Endothelial cell of umbilical vein (primary cell): ENCODE measurements at regions not wholly inside any gene's neighbourhood (a gene's known extent, or its start where the extent isn't known, plus 50 kb on each side); places are given as distances from the start of the nearest gene placed in this dataset.

Experiments used
- BruUV-seq: library from RNA; stranded (reverse); fragments of 400-500 nt; replicated peaks from 2 replicates; lab custom pipeline; 2021; lab: Mats Ljungman, UMichigan
- CTCF ChIA-PET: fragments of 300-600, 350-600 bp; sonication (Branson Sonifier 250); formaldehyde crosslinking; loops from one replicate; lab custom pipeline; 2021; ENCODE audit warnings: antibody characterized with exemption, inconsistent platforms; lab: Charles Lee
- POLR2A ChIA-PET: fragments of 300-600, 350-600 bp; sonication (Branson Sonifier 250); formaldehyde crosslinking; loops from one replicate; lab custom pipeline; 2021; ENCODE audit warnings: antibody characterized with exemption, inconsistent platforms; lab: Charles Lee
- DNase-seq: peaks from one replicate; pipeline ENCODE4 v3.0.0-alpha.2; 2011; ENCODE audit warnings: low read depth, low spot score
- FAIRE-seq: peaks from 2 replicates; lab custom pipeline; 2011; peaks lifted over from hg19 to GRCh38; lab: Jason Lieb, UNC
- H2AFZ ChIP-seq: 2 replicates; pipeline ENCODE4 v1.6.0; 2012; ENCODE audit warnings: low read depth, low read length, control low read depth, inconsistent platforms
- H3K27ac ChIP-seq: 2 replicates; pipeline ENCODE4 v1.5.1; 2011; ENCODE audit warnings: low read depth, mild to moderate bottlenecking, control low read depth, low read length, moderate library complexity; ENCODE audit not compliant: insufficient read depth
- H3K27me3 ChIP-seq, 2 experiments: 2 replicates each; pipeline versions ENCODE4 v1.6.0 to v1.6.1; 2011; ENCODE audit warnings: low read length in 2 of 2, mixed read lengths in 1 of 2; ENCODE audit not compliant: control insufficient read depth in 2 of 2, insufficient read depth in 2 of 2
- H3K36me3 ChIP-seq, 2 experiments: 2 replicates in 1 of 2; 3 replicates in 1 of 2; pipeline ENCODE4 v1.5.1; 2011; ENCODE audit warnings: low read length in 2 of 2, mild to moderate bottlenecking in 1 of 2, moderate library complexity in 1 of 2; ENCODE audit not compliant: control insufficient read depth in 2 of 2, insufficient read depth in 2 of 2; ENCODE audit errors: extremely low read depth in 1 of 2
- H3K4me1 ChIP-seq: 3 replicates; pipeline ENCODE4 v1.5.1; 2011; ENCODE audit warnings: mild to moderate bottlenecking, low read length; ENCODE audit not compliant: control insufficient read depth, insufficient read depth; ENCODE audit errors: extremely low read depth
- H3K4me2 ChIP-seq: 2 replicates; pipeline ENCODE4 v1.6.1; 2011; ENCODE audit warnings: low read length, control low read depth, mixed read lengths; ENCODE audit not compliant: insufficient read depth
- H3K4me3 ChIP-seq, 3 experiments: fragments of 200-600 bp in 1 of 3; sonication (generic), shearing (Covaris generic) in 1 of 3; replicated peaks in 1 of 3; 2 replicates each; pipeline ENCODE4 v1.5.1; 2011 to 2016; ENCODE audit warnings: control low read depth in 3 of 3, low read length in 3 of 3, mild to moderate bottlenecking in 2 of 3, inconsistent platforms in 1 of 3, low read depth in 1 of 3, moderate library complexity in 1 of 3; ENCODE audit not compliant: insufficient read depth in 1 of 3
- H3K79me2 ChIP-seq: 2 replicates; pipeline ENCODE4 v1.6.0; 2012; ENCODE audit warnings: low read length, inconsistent platforms; ENCODE audit not compliant: control insufficient read depth, insufficient read depth
- H3K9ac ChIP-seq: replicated peaks from 2 replicates; pipeline ENCODE3; 2011; ENCODE audit warnings: low read length, control low read depth; ENCODE audit not compliant: insufficient read depth; ENCODE audit errors: extremely low read depth
- H3K9me1 ChIP-seq: replicated peaks from 3 replicates; pipeline ENCODE4 v1.6.0; 2011; ENCODE audit warnings: mild to moderate bottlenecking, low read length; ENCODE audit not compliant: control insufficient read depth, insufficient read depth; ENCODE audit errors: extremely low read depth
- H3K9me3 ChIP-seq: replicated peaks from 2 replicates; pipeline ENCODE4 v1.5.1; 2012; ENCODE audit warnings: low read length, inconsistent platforms; ENCODE audit not compliant: control insufficient read depth, insufficient read depth
- H4K20me1 ChIP-seq: replicated peaks from 2 replicates; pipeline ENCODE3; 2011; ENCODE audit warnings: mild to moderate bottlenecking, low read length; ENCODE audit not compliant: control insufficient read depth, insufficient read depth; ENCODE audit errors: extremely low read depth
- CTCF ChIP-seq, 2 donors: IDR thresholded peaks; 1 replicate in 1 of 2; 2 replicates in 1 of 2; pipeline ENCODE4 v1.5.1; 2011; ENCODE audit warnings: low read length in 2 of 2, mild to moderate bottlenecking in 2 of 2, moderate library complexity in 2 of 2, control low read depth in 1 of 2, inconsistent platforms in 1 of 2, low read depth in 1 of 2; ENCODE audit not compliant: insufficient read depth in 1 of 2; ENCODE audit errors: extremely low read depth in 1 of 2
- EZH2 ChIP-seq: IDR thresholded peaks from 2 replicates; pipeline ENCODE4 v1.6.1; 2012; ENCODE audit warnings: borderline replicate concordance, low read depth, mild to moderate bottlenecking, moderate library complexity, low read length, inconsistent platforms; ENCODE audit not compliant: severe bottlenecking
- FOS ChIP-seq: IDR thresholded peaks from 2 replicates; pipeline ENCODE4 v1.6.1; 2011; ENCODE audit warnings: mild to moderate bottlenecking, low read length, moderate library complexity, borderline replicate concordance; ENCODE audit not compliant: insufficient read depth
- GATA2 ChIP-seq: IDR thresholded peaks from 2 replicates; pipeline ENCODE4 v1.7.0; 2011; ENCODE audit warnings: low read depth, mild to moderate bottlenecking, moderate library complexity, mixed read lengths, low read length; ENCODE audit not compliant: insufficient read length, insufficient read depth
- JUN ChIP-seq: IDR thresholded peaks from 2 replicates; pipeline ENCODE4 v1.6.1; 2011; ENCODE audit warnings: borderline replicate concordance, low read depth; ENCODE audit not compliant: insufficient read length, insufficient read depth
- MAX ChIP-seq: IDR thresholded peaks from 2 replicates; pipeline ENCODE4 v1.6.1; 2011; ENCODE audit not compliant: insufficient read depth, insufficient read length
- MYC ChIP-seq: IDR thresholded peaks from one replicate; pipeline ENCODE4 v1.6.1; 2011; ENCODE audit warnings: mild to moderate bottlenecking, low read depth, low read length
- POLR2A ChIP-seq: IDR thresholded peaks from 2 replicates; pipeline ENCODE4 v1.6.1; 2012; ENCODE audit warnings: low read depth, mild to moderate bottlenecking, control low read depth, low read length
- POLR2AphosphoS5 ChIP-seq: IDR thresholded peaks from 2 replicates; pipeline ENCODE4 v1.6.1; 2012; ENCODE audit warnings: low read depth, mild to moderate bottlenecking, control low read depth, low read length, moderate library complexity; ENCODE audit not compliant: insufficient read depth
- dilution Hi-C: fragments of 300-500 bp; cut with MboI; formaldehyde crosslinking; loops from one replicate; pipeline ENCODE4 v1.15.0; 2019; ENCODE audit warnings: low sequenced_read_pairs; ENCODE audit not compliant: extremely low pct_ligation_motif_present
- intact Hi-C: fragments of 100-400 bp; cut with micrococcal nuclease; formaldehyde crosslinking; loops from one replicate; pipeline ENCODE4 v1.10.0; 2022

GRCh38 chr6:91243436-91243835 is 656.6 kb upstream of the MAP3K7 start:
- POLR2A ChIA-PET = no interaction called here
- DNase-seq = no peak
- FAIRE-seq = no peak

More at GRCh38 chr6:91243436-91243835, 656.6 kb upstream of the MAP3K7 start:
- intact Hi-C loops = no loop called here
- no peak overlapping the region for H2AFZ ChIP-seq
- H3K4me3 ChIP-seq = no peak overlapping the region
- no peaks in the 10 kb centered on the region for H4K20me1 ChIP-seq
- H3K9ac ChIP-seq = no peak overlapping the region
- no peak for TF ChIP-seq MAX
- TF ChIP-seq JUN = no peak
- no peak for TF ChIP-seq EZH2
- TF ChIP-seq FOS = no peak
- no peak for TF ChIP-seq MYC
- no peak for TF ChIP-seq GATA2
- no peak for TF ChIP-seq CTCF (IDR thresholded peaks at IDR 0.05; ENCODE audit: extremely low read depth in 1 of 2, insufficient read depth in 1 of 2, low read depth in 1 of 2, low read length in 2 of 2)
- TF ChIP-seq POLR2AphosphoS5 = no peak
- no peak for TF ChIP-seq POLR2A
- no TSS peak for BruUV-seq
- H3K9me3 ChIP-seq = no peaks in the 10 kb centered on the region
- H3K79me2 ChIP-seq = no peaks in the 10 kb centered on the region
- no peak overlapping the region for H3K27ac ChIP-seq
- dilution Hi-C loops = no loop called here
- no peaks in the 10 kb centered on the region for H3K36me3 ChIP-seq
- CTCF ChIA-PET = no interaction called here
- H3K4me2 ChIP-seq = no peak overlapping the region
- H3K4me1 ChIP-seq = no peaks in the 10 kb centered on the region
- no peaks in the 10 kb centered on the region for H3K9me1 ChIP-seq
- H3K27me3 ChIP-seq = no peaks in the 10 kb centered on the region
